Central memory CD8-positive, alpha-beta T cell (primary cell): ENCODE measurements at regions not wholly inside any gene's neighbourhood (a gene's known extent, or its start where the extent isn't known, plus 50 kb on each side); places are given as distances from the start of the nearest gene placed in this dataset.
A peak's percentile ranks its signal among the peaks of the same experiment; 100 is the strongest.
"Not testable (repeated sequence)": the region's sequence is repeated elsewhere in the genome, so short reads cannot be mapped to it uniquely, and the experiment has no call there.

ENCODE experiments used
- ATAC-seq: fragments of 150-1000 bp; cut with Tn5 transposase; replicated peaks from 2 replicates; pipeline ENCODE4 v1.10.0; 2022; ENCODE audit warnings: mild to moderate bottlenecking, moderate FRiP score, moderate number of reproducible peaks; ENCODE audit not compliant: poor library complexity, severe bottlenecking; ENCODE audit errors: extremely low read depth
- DNase-seq, 2 donors: peaks; one replicate each; pipeline ENCODE4 v3.0.0; 2021; ENCODE audit warnings: low spot score in 2 of 2
- H3K27ac Mint-ChIP-seq: one replicate; pipeline ENCODE4 v1.8.0; 2022; ENCODE audit warnings: low read depth, mild to moderate bottlenecking, moderate library complexity, mixed read lengths
- H3K27me3 Mint-ChIP-seq: one replicate; pipeline ENCODE4 v1.8.0; 2022; ENCODE audit warnings: mixed read lengths
- H3K36me3 Mint-ChIP-seq: one replicate; pipeline ENCODE4 v1.8.0; 2022; ENCODE audit warnings: mild to moderate bottlenecking, moderate library complexity, mixed read lengths; ENCODE audit not compliant: insufficient read depth
- H3K4me1 Mint-ChIP-seq: one replicate; pipeline ENCODE4 v1.8.0; 2022; ENCODE audit warnings: mixed read lengths
- H3K4me3 Mint-ChIP-seq: one replicate; pipeline ENCODE4 v1.8.0; 2022; ENCODE audit warnings: mild to moderate bottlenecking, moderate library complexity, mixed read lengths
- H3K9me3 Mint-ChIP-seq: one replicate; pipeline ENCODE4 v1.8.0; 2022; ENCODE audit warnings: mixed read lengths

GRCh38 chr13:27353166-27353583 is 71.2 kb upstream of the GTF3A start:
- peak overlapping the region; percentile 46 for H3K4me3 Mint-ChIP-seq
- no peak for DNase-seq

DNA sequence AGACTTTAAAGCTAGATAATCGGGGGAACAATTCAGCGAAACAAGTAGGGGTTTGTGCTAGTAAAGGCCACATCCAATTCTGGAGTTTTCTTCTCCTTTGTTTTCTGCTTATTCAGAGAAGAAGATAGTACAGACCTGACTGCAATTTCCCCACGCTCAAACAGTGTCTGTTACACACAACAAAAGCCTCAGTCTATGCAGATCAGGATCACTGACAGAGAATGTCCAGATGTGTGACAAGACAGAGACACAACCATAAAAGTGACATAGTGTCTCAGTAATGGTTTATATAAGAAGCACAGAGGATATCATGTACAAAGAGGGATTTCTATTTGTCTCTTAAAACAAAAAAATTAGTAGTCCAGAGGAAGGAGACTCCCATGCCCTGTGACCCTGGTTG is 70.7 kb upstream of the GTF3A start:
- Mint-ChIP-seq H3K9me3 (no peaks in the 10 kb centered on the region), H3K27ac (no peak overlapping the region), H3K27me3 (no peaks in the 10 kb centered on the region), H3K4me3 (no peak overlapping the region), H3K36me3 (no peaks in the 10 kb centered on the region), H3K4me1 (peaks cover 12% of the 10 kb centered on the region)
- DNase-seq, result no peak
- ATAC-seq, result no peak

More at GRCh38 chr13:27353166-27353583, 71.2 kb upstream of the GTF3A start:
- H3K27me3 Mint-ChIP-seq, result peaks cover under 1% of the 10 kb centered on the region
- H3K27ac Mint-ChIP-seq, result no peak overlapping the region
- H3K9me3 Mint-ChIP-seq, result no peaks in the 10 kb centered on the region
- H3K4me1 Mint-ChIP-seq, result peaks cover 12% of the 10 kb centered on the region
- no peaks in the 10 kb centered on the region for H3K36me3 Mint-ChIP-seq
- ATAC-seq, result peak; percentile 19

DNA sequence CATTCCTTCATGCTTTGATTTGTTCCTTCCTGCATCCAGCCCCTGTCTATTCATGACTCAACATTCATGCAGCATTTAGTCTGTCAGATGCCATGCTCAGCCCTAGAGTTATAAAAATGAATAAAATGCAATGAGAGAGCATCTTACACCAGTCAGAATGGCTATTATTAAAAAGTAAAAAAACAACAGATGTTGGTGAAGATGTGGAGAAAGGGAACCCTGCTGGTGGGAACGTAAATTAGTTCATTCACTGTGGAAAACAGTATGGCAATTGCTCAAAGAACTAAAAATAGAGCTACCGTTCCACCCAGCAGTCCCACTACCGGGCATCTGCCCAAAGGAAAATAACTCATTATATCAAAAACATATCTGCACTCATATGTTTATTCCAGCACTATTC is 70.0 kb upstream of the GTF3A start:
- ATAC-seq (no peak), DNase-seq (no peak)
- no peak overlapping the region for H3K27ac Mint-ChIP-seq
- no peaks in the 10 kb centered on the region for H3K36me3 Mint-ChIP-seq
- H3K4me3 Mint-ChIP-seq, result no peak overlapping the region
- no peaks in the 10 kb centered on the region for H3K27me3 Mint-ChIP-seq
- peaks cover 12% of the 10 kb centered on the region for H3K4me1 Mint-ChIP-seq
- H3K9me3 Mint-ChIP-seq, result no peaks in the 10 kb centered on the region

GRCh38 chr13:27355894-27356293 is 68.5 kb upstream of the GTF3A start:
- H3K27ac Mint-ChIP-seq, result no peak overlapping the region
- H3K4me3 Mint-ChIP-seq, result no peak overlapping the region
- H3K9me3 Mint-ChIP-seq, result no peaks in the 10 kb centered on the region
- H3K36me3 Mint-ChIP-seq, result no peaks in the 10 kb centered on the region
- DNase-seq, result no peak
- ATAC-seq, result no peak
- H3K4me1 Mint-ChIP-seq, result peaks cover 12% of the 10 kb centered on the region
- H3K27me3 Mint-ChIP-seq, result peaks cover 10% of the 10 kb centered on the region

GRCh38 chr13:27358420-27358819 is 66.0 kb upstream of the GTF3A start:
- H3K4me1 Mint-ChIP-seq, result peaks cover 3% of the 10 kb centered on the region
- no peaks in the 10 kb centered on the region for H3K36me3 Mint-ChIP-seq
- no peaks in the 10 kb centered on the region for H3K9me3 Mint-ChIP-seq
- DNase-seq (no peak), ATAC-seq (no peak)
- peaks cover 11% of the 10 kb centered on the region for H3K27me3 Mint-ChIP-seq
- no peak overlapping the region for H3K27ac Mint-ChIP-seq
- no peak overlapping the region for H3K4me3 Mint-ChIP-seq

GRCh38 chr13:27359199-27359821 is 65.1 kb upstream of the GTF3A start:
- H3K27ac Mint-ChIP-seq, result no peak overlapping the region
- no peak overlapping the region for H3K4me3 Mint-ChIP-seq
- H3K36me3 Mint-ChIP-seq, result no peaks in the 10 kb centered on the region
- H3K9me3 Mint-ChIP-seq, result no peaks in the 10 kb centered on the region
- peaks cover 11% of the 10 kb centered on the region for H3K27me3 Mint-ChIP-seq
- peak in 1 of 2 donors; percentile 22 for DNase-seq
- ATAC-seq, result no peak
- no peaks in the 10 kb centered on the region for H3K4me1 Mint-ChIP-seq

- DNase-seq, result no peak
- H3K9me3 Mint-ChIP-seq, result no peaks in the 10 kb centered on the region
- H3K27ac Mint-ChIP-seq, result no peak overlapping the region
- H3K4me1 Mint-ChIP-seq, result no peaks in the 10 kb centered on the region
- H3K4me3 Mint-ChIP-seq, result no peak overlapping the region
- H3K27me3 Mint-ChIP-seq, result peaks cover 13% of the 10 kb centered on the region
- no peak for ATAC-seq
- H3K36me3 Mint-ChIP-seq, result no peaks in the 10 kb centered on the region
Measured at GRCh38 chr13:27360562-27360961, 63.9 kb upstream of the GTF3A start.

- Mint-ChIP-seq H3K36me3 (no peaks in the 10 kb centered on the region), H3K4me3 (peak overlapping the region; percentile 54), H3K9me3 (no peaks in the 10 kb centered on the region), H3K27me3 (peaks cover 20% of the 10 kb centered on the region), H3K27ac (no peak overlapping the region), H3K4me1 (no peaks in the 10 kb centered on the region)
- ATAC-seq (peak; percentile 86), DNase-seq (peak; percentile 66 to 67)
Measured at GRCh38 chr13:27362064-27362751, 62.2 kb upstream of the GTF3A start.

DNA sequence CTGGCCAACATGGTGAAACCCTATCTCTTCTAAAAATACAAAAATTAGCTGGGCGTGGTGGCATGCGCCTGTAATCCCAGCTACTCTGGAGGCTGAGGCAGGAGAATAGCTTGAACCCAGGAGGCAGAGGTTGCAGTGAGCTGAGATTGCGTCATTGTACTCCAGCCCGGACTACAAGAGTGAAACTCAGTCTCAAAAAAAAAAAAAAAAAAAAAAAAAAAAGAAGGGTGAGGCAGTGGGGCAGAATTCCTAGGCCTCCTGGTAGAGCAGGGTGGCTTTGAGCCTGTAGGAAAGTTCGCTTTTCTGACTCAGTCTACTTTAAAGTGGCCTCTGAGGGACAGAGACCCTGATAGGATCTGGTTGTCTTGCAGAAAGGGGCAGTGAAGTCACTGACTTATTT is 60.8 kb upstream of the GTF3A start:
- DNase-seq, H3K36me3 Mint-ChIP-seq, H3K27ac Mint-ChIP-seq, H3K4me1 Mint-ChIP-seq, H3K4me3 Mint-ChIP-seq, H3K9me3 Mint-ChIP-seq, ATAC-seq: not testable (repeated sequence)
- peaks cover 31% of the 10 kb centered on the region for H3K27me3 Mint-ChIP-seq

GRCh38 chr13:27367570-27367969 is 56.8 kb upstream of the GTF3A start:
- peaks cover 5% of the 10 kb centered on the region for H3K4me1 Mint-ChIP-seq
- no peaks in the 10 kb centered on the region for H3K9me3 Mint-ChIP-seq
- H3K36me3 Mint-ChIP-seq, result peaks cover 2% of the 10 kb centered on the region
- DNase-seq (no peak), ATAC-seq (no peak)
- H3K27me3 Mint-ChIP-seq, result peaks cover 21% of the 10 kb centered on the region
- H3K27ac Mint-ChIP-seq, result no peak overlapping the region
- H3K4me3 Mint-ChIP-seq, result no peak overlapping the region

- no peak overlapping the region for H3K4me3 Mint-ChIP-seq
- no peaks in the 10 kb centered on the region for H3K9me3 Mint-ChIP-seq
- ATAC-seq (peak; percentile 70), DNase-seq (no peak)
- H3K4me1 Mint-ChIP-seq, result peaks cover 11% of the 10 kb centered on the region
- no peak overlapping the region for H3K27ac Mint-ChIP-seq
- H3K27me3 Mint-ChIP-seq, result peaks cover 31% of the 10 kb centered on the region
- peaks cover 2% of the 10 kb centered on the region for H3K36me3 Mint-ChIP-seq
Measured at GRCh38 chr13:27370305-27370872, 54.0 kb upstream of the GTF3A start.

- ATAC-seq (no peak), DNase-seq (no peak)
Measured at GRCh38 chr13:27371932-27372331, 52.5 kb upstream of the GTF3A start.

GRCh38 chr13:27372896-27373295 is 51.5 kb upstream of the GTF3A start:
- Mint-ChIP-seq H3K27me3 (peaks cover 32% of the 10 kb centered on the region), H3K9me3 (no peaks in the 10 kb centered on the region), H3K4me1 (peaks cover 11% of the 10 kb centered on the region), H3K27ac (no peak overlapping the region), H3K4me3 (no peak overlapping the region), H3K36me3 (peaks cover 2% of the 10 kb centered on the region)
- ATAC-seq (no peak), DNase-seq (no peak)

More at GRCh38 chr13:27371932-27372331, 52.5 kb upstream of the GTF3A start:
- H3K27me3 Mint-ChIP-seq, result peaks cover 37% of the 10 kb centered on the region
- H3K4me1 Mint-ChIP-seq, result peaks cover 11% of the 10 kb centered on the region
- H3K9me3 Mint-ChIP-seq, result no peaks in the 10 kb centered on the region
- H3K4me3 Mint-ChIP-seq, result no peak overlapping the region
- H3K27ac Mint-ChIP-seq, result no peak overlapping the region
- H3K36me3 Mint-ChIP-seq, result peaks cover 2% of the 10 kb centered on the region
